HG02981 (cell line): ENCODE measurements at regions not wholly inside any gene's neighbourhood (a gene's known extent, or its start where the extent isn't known, plus 50 kb on each side); places are given as distances from the start of the nearest gene placed in this dataset.
A peak's percentile ranks its signal among the peaks of the same experiment; 100 is the strongest.

Experiments used
- ATAC-seq: cut with Tn5 transposase; IDR thresholded peaks from one replicate; pipeline ENCODE4 v1.9.1; 2021; ENCODE audit warnings: mild to moderate bottlenecking, moderate library complexity; ENCODE audit not compliant: unreplicated experiment

GRCh38 chr6:151699719-151700118, 107.8 kb upstream of the ESR1 start:
- ATAC-seq: no peak

- ATAC-seq: peak; percentile 75
These were observed 105.4 kb upstream of the ESR1 start for GRCh38 chr6:151701911-151702562.

GRCh38 chr6:151702851-151703658, 104.4 kb upstream of the ESR1 start:
- ATAC-seq: peak; percentile 51

- no peak for ATAC-seq
These were observed 103.1 kb upstream of the ESR1 start for GRCh38 chr6:151704383-151704782.

GRCh38 chr6:151705993-151706733, 101.3 kb upstream of the ESR1 start:
- no peak for ATAC-seq

GRCh38 chr6:151709329-151709728, 98.2 kb upstream of the ESR1 start:
- ATAC-seq: no peak

- no peak for ATAC-seq
These were observed 91.0 kb upstream of the ESR1 start for GRCh38 chr6:151716526-151716932.

- no peak for ATAC-seq
These were observed 88.4 kb upstream of the ESR1 start for GRCh38 chr6:151719070-151719469.

GRCh38 chr6:151721146-151721545, 86.3 kb upstream of the ESR1 start:
- no peak for ATAC-seq

- ATAC-seq: no peak
These were observed 85.8 kb upstream of the ESR1 start for GRCh38 chr6:151721671-151722070.

GRCh38 chr6:151722342-151722741, 85.1 kb upstream of the ESR1 start:
- ATAC-seq: no peak

GRCh38 chr6:151723152-151723551, 84.3 kb upstream of the ESR1 start:
- peak; percentile 69 for ATAC-seq

GRCh38 chr6:151729829-151730495, 77.5 kb upstream of the ESR1 start:
- no peak for ATAC-seq

GRCh38 chr6:151730496-151730870, 77.0 kb upstream of the ESR1 start:
- no peak for ATAC-seq

- no peak for ATAC-seq
These were observed 76.2 kb upstream of the ESR1 start for GRCh38 chr6:151731313-151731712.

- ATAC-seq: no peak
These were observed 73.7 kb upstream of the ESR1 start for GRCh38 chr6:151733680-151734320.

- no peak for ATAC-seq
These were observed 69.2 kb upstream of the ESR1 start for GRCh38 chr6:151738267-151738666.

GRCh38 chr6:151738960-151739359, 68.5 kb upstream of the ESR1 start:
- no peak for ATAC-seq

- no peak for ATAC-seq
These were observed 66.7 kb upstream of the ESR1 start for GRCh38 chr6:151740820-151741219.

- ATAC-seq: no peak
These were observed 59.6 kb upstream of the ESR1 start for GRCh38 chr6:151747896-151748295.

GRCh38 chr6:151749341-151749740, 58.1 kb upstream of the ESR1 start:
- ATAC-seq: no peak
